Right lobe of liver (tissue), 6 donors: ENCODE measurements at regions not wholly inside any gene's neighbourhood (a gene's known extent, or its start where the extent isn't known, plus 50 kb on each side); places are given as distances from the start of the nearest gene placed in this dataset.

Experiments
- ATAC-seq, 4 donors: fragments of 200-7000 bp; cut with Tn5 transposase; one replicate each; pipeline ENCODE4 v1.9.1; 2020; ENCODE audit warnings: mild to moderate bottlenecking in 4 of 4, moderate library complexity in 4 of 4
- DNase-seq, 3 donors: peaks; one replicate each; pipeline ENCODE4 v3.0.0-alpha.2; 2020
- H3K27ac ChIP-seq, 3 donors: fragments of 200-600 bp; one replicate each; pipeline ENCODE4 v1.8.0; 2022
- H3K27me3 ChIP-seq, 2 donors: fragments of 200-600 bp; one replicate each; pipeline ENCODE4 v1.8.0; 2022
- H3K36me3 ChIP-seq, 4 donors: fragments of 200-600 bp; sonication (generic) in 1 of 4; one replicate each; pipeline versions ENCODE4 v1.5.1 to v1.8.0; 2017 to 2022; ENCODE audit warnings: control low read depth in 1 of 4
- H3K4me1 ChIP-seq, 4 donors: fragments of 200-600 bp; sonication (generic) in 1 of 4; one replicate each; pipeline versions ENCODE4 v1.5.1 to v1.8.0; 2017 to 2022; ENCODE audit warnings: control low read depth in 1 of 4
- H3K4me3 ChIP-seq, 3 donors: fragments of 200-600 bp; one replicate each; pipeline ENCODE4 v1.8.0; 2022
- H3K9me3 ChIP-seq, 4 donors: fragments of 200-600 bp; sonication (generic) in 1 of 4; one replicate each; pipeline versions ENCODE4 v1.5.1 to v1.8.0; 2017 to 2022; ENCODE audit warnings: control low read depth in 1 of 4
- POLR2A ChIP-seq: fragments of 450-650 bp; IDR thresholded peaks from one replicate; pipeline ENCODE4 v1.6.1; 2017; ENCODE audit warnings: antibody characterized with exemption, mild to moderate bottlenecking
- WGBS: methylation state at CpG from one replicate; pipeline ENCODE4 v1.1.6; 2018; ENCODE audit warnings: low coverage, low lambda C conversion rate; ENCODE audit not compliant: insufficient coverage; ENCODE audit errors: missing lambda C conversion rate; 5-methylcytosine and 5-hydroxymethylcytosine counted together
- intact Hi-C, 2 donors: fragments of 100-400 bp; cut with DNase I; formaldehyde crosslinking; loops; one replicate each; pipeline versions ENCODE4 v1.11.2 to v1.14.1; 2022
- TF ChIP-seq, protein P1 (sequence below), 4 donors: fragments of 200-600 bp in 3 of 4; fragments of 450-650 bp in 1 of 4; IDR thresholded peaks; one replicate each; pipeline versions ENCODE4 v1.5.1 to v1.8.0; 2016 to 2022; ENCODE audit warnings: antibody characterized with exemption in 4 of 4, mild to moderate bottlenecking in 2 of 4
- donor health status: DM: no; HTN: yes; CAD: no.
- donor health status: DM: no; HTN: no; CAD: no.
- donor health status: DM: no; HTN: no; CAD: no.
- donor health status: DM: no; HTN: yes; CAD: no.
- donor health status: DM: no; HTN: yes; CAD: no.

DNA sequence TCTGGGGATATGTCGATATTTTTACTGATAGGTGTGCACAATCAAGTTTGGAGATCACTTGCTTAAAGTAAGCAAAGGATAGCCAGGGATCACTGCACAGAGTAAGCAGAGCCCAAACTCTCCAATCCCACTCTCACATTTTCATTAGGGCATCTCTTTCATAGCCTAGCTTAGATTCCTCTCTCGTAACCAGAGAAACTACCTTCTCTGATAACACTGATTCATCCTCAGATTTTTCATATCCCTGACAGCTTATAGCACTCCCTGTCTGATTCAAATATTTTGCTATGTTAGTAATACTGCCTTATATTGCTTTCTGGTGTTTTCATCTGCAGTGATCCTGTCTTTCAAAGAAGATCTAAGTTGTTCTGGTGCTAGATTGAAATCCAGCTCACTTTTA lies 123.7 kb downstream of the CBLL2 start:
- H3K27me3 ChIP-seq = no peaks in the 10 kb centered on the region
- ATAC-seq = no peak
- DNase-seq = no peak
- TF ChIP-seq, protein P1, sequence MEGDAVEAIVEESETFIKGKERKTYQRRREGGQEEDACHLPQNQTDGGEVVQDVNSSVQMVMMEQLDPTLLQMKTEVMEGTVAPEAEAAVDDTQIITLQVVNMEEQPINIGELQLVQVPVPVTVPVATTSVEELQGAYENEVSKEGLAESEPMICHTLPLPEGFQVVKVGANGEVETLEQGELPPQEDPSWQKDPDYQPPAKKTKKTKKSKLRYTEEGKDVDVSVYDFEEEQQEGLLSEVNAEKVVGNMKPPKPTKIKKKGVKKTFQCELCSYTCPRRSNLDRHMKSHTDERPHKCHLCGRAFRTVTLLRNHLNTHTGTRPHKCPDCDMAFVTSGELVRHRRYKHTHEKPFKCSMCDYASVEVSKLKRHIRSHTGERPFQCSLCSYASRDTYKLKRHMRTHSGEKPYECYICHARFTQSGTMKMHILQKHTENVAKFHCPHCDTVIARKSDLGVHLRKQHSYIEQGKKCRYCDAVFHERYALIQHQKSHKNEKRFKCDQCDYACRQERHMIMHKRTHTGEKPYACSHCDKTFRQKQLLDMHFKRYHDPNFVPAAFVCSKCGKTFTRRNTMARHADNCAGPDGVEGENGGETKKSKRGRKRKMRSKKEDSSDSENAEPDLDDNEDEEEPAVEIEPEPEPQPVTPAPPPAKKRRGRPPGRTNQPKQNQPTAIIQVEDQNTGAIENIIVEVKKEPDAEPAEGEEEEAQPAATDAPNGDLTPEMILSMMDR (IDR thresholded peaks at IDR 0.05) = no peak
- TF ChIP-seq POLR2A = no peak
- no peak overlapping the region for H3K4me3 ChIP-seq
- no peaks in the 10 kb centered on the region for H3K9me3 ChIP-seq
- H3K36me3 ChIP-seq = no peaks in the 10 kb centered on the region
- H3K4me1 ChIP-seq = no peaks in the 10 kb centered on the region
- WGBS = 67% methylated on average over 1 of the region's 2 CpGs
- intact Hi-C loops = no loop called here
- H3K27ac ChIP-seq = no peak overlapping the region

DNA sequence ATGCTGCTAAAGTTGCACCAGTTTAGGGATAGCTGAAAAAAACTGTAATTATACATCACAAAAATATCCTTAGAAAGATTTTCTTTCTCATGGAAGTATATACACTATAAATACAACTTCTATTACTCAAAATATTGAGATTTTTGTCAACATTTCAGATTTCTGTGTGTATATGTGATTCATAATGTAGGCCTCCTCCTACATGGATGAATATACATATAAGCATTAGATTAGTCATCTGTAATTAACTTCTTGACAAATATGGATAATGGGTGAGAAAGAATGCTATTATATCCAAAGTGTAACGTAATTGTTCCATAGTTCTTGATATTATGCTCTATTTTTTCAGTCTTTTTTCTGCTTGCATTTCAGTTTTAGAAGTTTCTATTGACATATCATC lies 124.9 kb downstream of the CBLL2 start:
- Histone ChIP-seq H3K4me1 (no peaks in the 10 kb centered on the region), H3K9me3 (no peaks in the 10 kb centered on the region), H3K27me3 (no peaks in the 10 kb centered on the region), H3K27ac (no peak overlapping the region), H3K4me3 (no peak overlapping the region), H3K36me3 (no peaks in the 10 kb centered on the region)
- intact Hi-C loops = no loop called here
- ATAC-seq (no peak), DNase-seq (no peak)
- TF ChIP-seq POLR2A = no peak
- TF ChIP-seq, protein P1 (IDR thresholded peaks at IDR 0.05) = no peak
- WGBS = 21% methylated on average over 1 of the region's 1 CpG

DNA sequence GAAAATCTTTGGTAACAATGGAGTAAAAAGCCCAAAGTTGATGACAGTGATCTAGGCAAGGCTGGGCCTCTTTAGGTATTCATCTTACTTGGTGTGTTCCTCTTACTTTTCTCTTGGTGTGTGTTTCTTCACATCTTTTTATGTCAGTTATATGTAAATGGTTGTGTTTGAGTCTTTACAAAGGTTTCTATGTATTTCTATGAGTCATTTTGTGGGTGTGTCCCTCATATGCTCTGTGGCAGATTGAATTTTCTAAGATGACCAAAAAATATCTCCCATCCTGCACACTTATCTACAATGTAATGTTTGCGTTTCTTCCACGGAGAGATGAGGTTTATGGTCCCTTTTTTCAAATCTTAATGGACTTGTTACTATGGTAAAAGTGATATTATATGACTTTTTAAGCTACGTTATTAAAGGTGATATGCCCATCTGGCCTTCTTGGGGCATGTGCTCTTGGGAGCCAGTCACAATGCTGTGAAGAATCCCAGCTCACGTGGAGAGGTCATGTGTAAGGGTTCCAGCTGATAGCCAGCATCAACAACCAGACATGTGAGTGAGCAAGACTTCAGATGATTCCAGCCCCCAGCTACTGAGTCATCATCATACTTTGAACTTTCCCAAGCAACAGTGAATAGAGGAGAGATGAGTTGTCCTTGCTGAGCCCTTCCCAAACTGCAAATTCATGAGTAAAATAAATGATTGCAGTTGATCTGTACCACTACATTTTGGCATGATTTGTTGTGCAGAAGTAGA lies 126.9 kb downstream of the CBLL2 start:
- H3K4me3 ChIP-seq = no peak overlapping the region
- H3K4me1 ChIP-seq = no peaks in the 10 kb centered on the region
- no peaks in the 10 kb centered on the region for H3K36me3 ChIP-seq
- WGBS = 43% methylated on average over 4 of the region's 4 CpGs
- no peak overlapping the region for H3K27ac ChIP-seq
- no peaks in the 10 kb centered on the region for H3K9me3 ChIP-seq
- no peak for DNase-seq
- H3K27me3 ChIP-seq = no peaks in the 10 kb centered on the region
- intact Hi-C loops = no loop called here
- TF ChIP-seq POLR2A = no peak
- TF ChIP-seq, protein P1 (IDR thresholded peaks at IDR 0.05) = no peak
- no peak for ATAC-seq

DNA sequence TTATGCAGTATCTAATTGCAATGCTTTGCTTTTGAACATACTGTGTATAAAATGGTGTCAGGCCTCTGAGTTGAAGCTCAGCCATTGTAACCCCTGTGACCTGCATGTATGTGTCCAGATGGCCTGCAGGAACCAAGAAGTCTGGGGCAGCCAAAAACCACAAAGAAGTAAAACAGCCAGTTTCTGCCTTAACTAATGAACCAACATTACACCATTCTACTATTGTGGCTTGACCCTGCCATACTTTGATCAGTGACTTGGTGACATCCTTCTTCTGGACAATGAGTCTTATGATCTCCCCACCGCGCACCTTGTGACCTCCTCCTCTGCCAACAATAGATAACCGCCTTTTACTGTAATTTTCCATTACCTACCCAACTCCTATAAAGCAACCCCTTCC lies 131.6 kb downstream of the CBLL2 start:
- no peak for TF ChIP-seq POLR2A
- TF ChIP-seq, protein P1 (IDR thresholded peaks at IDR 0.05) = no peak
- WGBS = 85% methylated on average over 3 of the region's 3 CpGs
- no peaks in the 10 kb centered on the region for H3K27me3 ChIP-seq
- intact Hi-C loops = no loop called here
- H3K27ac ChIP-seq = no peak overlapping the region
- DNase-seq (no peak), ATAC-seq (no peak)
- H3K36me3 ChIP-seq = no peaks in the 10 kb centered on the region
- H3K4me3 ChIP-seq = no peak overlapping the region
- H3K4me1 ChIP-seq = no peaks in the 10 kb centered on the region
- H3K9me3 ChIP-seq = no peaks in the 10 kb centered on the region
